Prostate gland (tissue), 2 donors: ENCODE measurements at regions not wholly inside any gene's neighbourhood (a gene's known extent, or its start where the extent isn't known, plus 50 kb on each side); places are given as distances from the start of the nearest gene placed in this dataset.

Experiments used
- CTCF ChIP-seq, 4 experiments: fragments of 200-600 bp in 2 of 4; fragments of 450-650 bp in 2 of 4; sonication (generic) in 2 of 4; IDR thresholded peaks; 1 replicate in 3 of 4; 2 replicates in 1 of 4; pipeline ENCODE4 v1.5.1; 2016 to 2019; ENCODE audit warnings: antibody characterized with exemption in 4 of 4, mild to moderate bottlenecking in 2 of 4, moderate library complexity in 2 of 4
- POLR2AphosphoS5 ChIP-seq: sonication (generic); formaldehyde crosslinking; IDR thresholded peaks from one replicate; pipeline ENCODE4 v1.6.1; 2017; ENCODE audit warnings: antibody characterized with exemption

- TF ChIP-seq CTCF (IDR thresholded peaks at IDR 0.05) (no peak), POLR2AphosphoS5 (no peak)
Measured at GRCh38 chr1:193937308-193937707, 750.9 kb upstream of the B3GALT2 start.
